T47D (cell line): ENCODE measurements at regions not wholly inside any gene's neighbourhood (a gene's known extent, or its start where the extent isn't known, plus 50 kb on each side); places are given as distances from the start of the nearest gene placed in this dataset.

Experiments
- DNase-seq, 2 experiments: peaks; one replicate each; pipeline versions ENCODE4 v3.0.0 to v3.0.0-alpha.2; 2011 to 2012; ENCODE audit warnings: low read depth in 1 of 2, low spot score in 1 of 2
- JUND ChIP-seq: IDR thresholded peaks from 2 replicates; pipeline ENCODE4 v1.6.1; 2012; ENCODE audit warnings: low read depth
- in situ Hi-C: cut with HindIII; loops from 2 replicates; pipeline ENCODE4 v1.10.0; 2016; ENCODE audit warnings: low sequenced_read_pairs, low pct_unique_long_range_greater_than_20kb

GRCh38 chr9:96183751-96184150 is 118.2 kb downstream of the HSD17B3 start:
- no peak for TF ChIP-seq JUND
- no peak for DNase-seq
- in situ Hi-C loops = no loop called here

- no peak for DNase-seq
- in situ Hi-C loops = no loop called here
- no peak for TF ChIP-seq JUND
Observed at GRCh38 chr9:96178153-96178552, 123.8 kb downstream of the HSD17B3 start.

GRCh38 chr9:96177719-96178028 is 124.3 kb downstream of the HSD17B3 start:
- no peak for TF ChIP-seq JUND
- in situ Hi-C loops = no loop called here
- no peak for DNase-seq

- in situ Hi-C loops = no loop called here
- no peak for TF ChIP-seq JUND
- no peak for DNase-seq
Observed at GRCh38 chr9:96177005-96177718, 124.8 kb downstream of the HSD17B3 start.

GRCh38 chr9:96175796-96176195 is 126.2 kb downstream of the HSD17B3 start:
- in situ Hi-C loops = no loop called here
- DNase-seq = no peak
- TF ChIP-seq JUND = no peak

GRCh38 chr9:96175001-96175400 is 127.0 kb downstream of the HSD17B3 start:
- DNase-seq = no peak
- no peak for TF ChIP-seq JUND
- in situ Hi-C loops = no loop called here

GRCh38 chr9:96174371-96174770 is 127.6 kb downstream of the HSD17B3 start:
- in situ Hi-C loops = no loop called here
- no peak for DNase-seq
- TF ChIP-seq JUND = no peak

GRCh38 chr9:96173640-96174039 is 128.3 kb downstream of the HSD17B3 start:
- DNase-seq = no peak
- TF ChIP-seq JUND = no peak
- in situ Hi-C loops = no loop called here

- DNase-seq = no peak
- TF ChIP-seq JUND = no peak
- in situ Hi-C loops = no loop called here
Observed at GRCh38 chr9:96172797-96173196, 129.2 kb downstream of the HSD17B3 start.

GRCh38 chr9:96171728-96172127 is 130.2 kb downstream of the HSD17B3 start:
- in situ Hi-C loops = no loop called here
- TF ChIP-seq JUND = no peak
- no peak for DNase-seq

GRCh38 chr9:96169901-96170300 is 132.1 kb downstream of the HSD17B3 start:
- DNase-seq = no peak
- in situ Hi-C loops = no loop called here
- no peak for TF ChIP-seq JUND

GRCh38 chr9:96169484-96169883 is 132.5 kb downstream of the HSD17B3 start:
- DNase-seq = peak; percentile 20 to 69
- in situ Hi-C loops = no loop called here
- TF ChIP-seq JUND = no peak

- DNase-seq = no peak
- TF ChIP-seq JUND = no peak
- in situ Hi-C loops = no loop called here
Observed at GRCh38 chr9:96168882-96169281, 133.1 kb downstream of the HSD17B3 start.

GRCh38 chr9:96167011-96167410 is 135.0 kb downstream of the HSD17B3 start:
- in situ Hi-C loops = no loop called here
- no peak for TF ChIP-seq JUND
- DNase-seq = no peak

- TF ChIP-seq JUND = no peak
- no peak for DNase-seq
- in situ Hi-C loops = no loop called here
Observed at GRCh38 chr9:96164268-96164683, 137.7 kb downstream of the HSD17B3 start.
